ENCODE measurements at regions not wholly inside any gene's neighbourhood (a gene's known extent, or its start where the extent isn't known, plus 50 kb on each side); places are given as distances from the start of the nearest gene placed in this dataset.

- ATAC-seq = no peak
- H3K27me3 ChIP-seq (ENCODE audit: control insufficient read depth, insufficient read depth, low read length) = no peaks in the 10 kb centered on the region
- Mint-ChIP-seq H3K4me1 (no peaks in the 10 kb centered on the region), H3K36me3 (no peaks in the 10 kb centered on the region), H3K27ac (no peak overlapping the region), H3K27me3 (ENCODE audit: low read depth in 2 of 2) (no peaks in the 10 kb centered on the region), H3K9me3 (no peaks in the 10 kb centered on the region), H3K4me3 (no peak overlapping the region)
- intact Hi-C loops (cut with micrococcal nuclease) = no loop called here
- H3K4me1 ChIP-seq (ENCODE audit: control insufficient read depth, insufficient read depth, low read length) = no peaks in the 10 kb centered on the region
- TF ChIP-seq CTCF (IDR thresholded peaks at IDR 0.05) = no peak
- H3K4me3 ChIP-seq (ENCODE audit: low read length) = no peak overlapping the region
- DNase-seq = no peak
- no peaks in the 10 kb centered on the region for H3K36me3 ChIP-seq (ENCODE audit: control insufficient read depth, insufficient read depth, low read length)
- H3K27ac ChIP-seq (ENCODE audit: low read length) = no peak overlapping the region
- WGBS (ENCODE audit: insufficient coverage) = 85% methylated on average over 3 of the region's 3 CpGs
- no peaks in the 10 kb centered on the region for H3K9me3 ChIP-seq (ENCODE audit: control insufficient read depth, insufficient read depth, low read length)
Observed at GRCh38 chr16:72278301-72278700, 106.3 kb upstream of the PMFBP1 start.

GRCh38 chr16:72277749-72278148 lies 105.8 kb upstream of the PMFBP1 start:
- Histone ChIP-seq H3K4me3 (ENCODE audit: low read length) (no peak overlapping the region), H3K9me3 (ENCODE audit: control insufficient read depth, insufficient read depth, low read length) (no peaks in the 10 kb centered on the region), H3K27ac (ENCODE audit: low read length) (no peak overlapping the region), H3K4me1 (ENCODE audit: control insufficient read depth, insufficient read depth, low read length) (no peaks in the 10 kb centered on the region), H3K27me3 (ENCODE audit: control insufficient read depth, insufficient read depth, low read length) (no peaks in the 10 kb centered on the region), H3K36me3 (ENCODE audit: control insufficient read depth, insufficient read depth, low read length) (no peaks in the 10 kb centered on the region)
- TF ChIP-seq CTCF (IDR thresholded peaks at IDR 0.05) = no peak
- Mint-ChIP-seq H3K27ac (no peak overlapping the region), H3K36me3 (no peaks in the 10 kb centered on the region), H3K27me3 (ENCODE audit: low read depth in 2 of 2) (no peaks in the 10 kb centered on the region), H3K4me1 (no peaks in the 10 kb centered on the region), H3K9me3 (no peaks in the 10 kb centered on the region), H3K4me3 (no peak overlapping the region)
- 81% methylated on average over 2 of the region's 2 CpGs for WGBS (ENCODE audit: insufficient coverage)
- DNase-seq = no peak
- intact Hi-C loops (cut with micrococcal nuclease) = no loop called here
- ATAC-seq = no peak

GRCh38 chr16:72271699-72272240 lies 99.8 kb upstream of the PMFBP1 start:
- H3K27ac Mint-ChIP-seq = no peak overlapping the region
- no peaks in the 10 kb centered on the region for H3K9me3 Mint-ChIP-seq
- Histone ChIP-seq H3K36me3 (ENCODE audit: control insufficient read depth, insufficient read depth, low read length) (no peaks in the 10 kb centered on the region), H3K27ac (ENCODE audit: low read length) (no peak overlapping the region), H3K27me3 (ENCODE audit: control insufficient read depth, insufficient read depth, low read length) (no peaks in the 10 kb centered on the region), H3K4me3 (ENCODE audit: low read length) (no peak overlapping the region), H3K4me1 (ENCODE audit: control insufficient read depth, insufficient read depth, low read length) (no peaks in the 10 kb centered on the region), H3K9me3 (ENCODE audit: control insufficient read depth, insufficient read depth, low read length) (no peaks in the 10 kb centered on the region)
- no peaks in the 10 kb centered on the region for H3K27me3 Mint-ChIP-seq (ENCODE audit: low read depth in 2 of 2)
- no peak for ATAC-seq
- H3K4me1 Mint-ChIP-seq = no peaks in the 10 kb centered on the region
- TF ChIP-seq CTCF (IDR thresholded peaks at IDR 0.05) = no peak
- no peaks in the 10 kb centered on the region for H3K36me3 Mint-ChIP-seq
- DNase-seq = no peak
- no peak overlapping the region for H3K4me3 Mint-ChIP-seq
- WGBS (ENCODE audit: insufficient coverage) = 93% methylated on average over 3 of the region's 3 CpGs
- intact Hi-C loops (cut with micrococcal nuclease) = no loop called here

GRCh38 chr16:72270531-72270930 lies 98.6 kb upstream of the PMFBP1 start:
- Histone ChIP-seq H3K9me3 (ENCODE audit: control insufficient read depth, insufficient read depth, low read length) (no peaks in the 10 kb centered on the region), H3K27me3 (ENCODE audit: control insufficient read depth, insufficient read depth, low read length) (no peaks in the 10 kb centered on the region), H3K27ac (ENCODE audit: low read length) (no peak overlapping the region), H3K4me3 (ENCODE audit: low read length) (no peak overlapping the region), H3K36me3 (ENCODE audit: control insufficient read depth, insufficient read depth, low read length) (no peaks in the 10 kb centered on the region), H3K4me1 (ENCODE audit: control insufficient read depth, insufficient read depth, low read length) (no peaks in the 10 kb centered on the region)
- no peaks in the 10 kb centered on the region for H3K27me3 Mint-ChIP-seq (ENCODE audit: low read depth in 2 of 2)
- no peak for TF ChIP-seq CTCF (IDR thresholded peaks at IDR 0.05)
- intact Hi-C loops (cut with micrococcal nuclease) = no loop called here
- WGBS (ENCODE audit: insufficient coverage) = 73% methylated on average over 1 of the region's 1 CpG
- no peaks in the 10 kb centered on the region for H3K9me3 Mint-ChIP-seq
- no peaks in the 10 kb centered on the region for H3K36me3 Mint-ChIP-seq
- no peak overlapping the region for H3K27ac Mint-ChIP-seq
- DNase-seq (no peak), ATAC-seq (no peak)
- H3K4me1 Mint-ChIP-seq = no peaks in the 10 kb centered on the region
- H3K4me3 Mint-ChIP-seq = no peak overlapping the region
